PC-3 (cell line): ENCODE measurements at regions not wholly inside any gene's neighbourhood (a gene's known extent, or its start where the extent isn't known, plus 50 kb on each side); places are given as distances from the start of the nearest gene placed in this dataset.

Experiments
- CTCF ChIP-seq: fragments of 300-600 bp; sonication (generic); conservative IDR thresholded peaks from 2 replicates; pipeline ENCODE4 v1.5.1; 2017; ENCODE audit warnings: antibody characterized with exemption, low read depth, mild to moderate bottlenecking, low read length
- EZH2 ChIP-seq: fragments of 300-600 bp; sonication (generic); IDR thresholded peaks from one replicate; pipeline ENCODE4 v1.6.1; 2017; ENCODE audit warnings: antibody characterized with exemption, mild to moderate bottlenecking, low read length; ENCODE audit not compliant: unreplicated experiment

- no peak for TF ChIP-seq CTCF
- TF ChIP-seq EZH2, result no peak
Observed at GRCh38 chr3:1529676-1530075, 436.9 kb downstream of the CNTN6 start.
